ENCODE measurements at regions not wholly inside any gene's neighbourhood (a gene's known extent, or its start where the extent isn't known, plus 50 kb on each side); places are given as distances from the start of the nearest gene placed in this dataset.

DNA sequence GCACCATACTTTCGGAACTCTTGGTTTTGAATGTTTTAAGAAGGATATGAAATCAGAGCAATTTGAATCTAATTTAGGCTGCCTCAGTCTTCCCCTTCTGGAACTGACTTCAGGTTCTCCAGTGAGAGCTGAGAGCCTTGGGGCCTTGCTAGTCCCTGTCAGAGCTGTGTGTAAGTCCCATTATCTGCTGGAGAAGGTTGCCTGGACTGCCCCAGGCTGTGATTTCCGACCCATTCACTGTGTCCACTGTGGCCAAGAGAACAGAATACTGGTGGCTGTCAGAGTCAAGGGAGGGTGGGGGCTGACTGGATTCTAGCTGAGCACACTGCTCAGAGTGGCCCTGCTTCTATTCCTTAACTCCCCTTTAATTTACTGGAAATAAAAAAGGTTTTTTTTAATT, 278.0 kb downstream of the KCNS3 start:
- FAIRE-seq (no peak), DNase-seq (ENCODE audit: insufficient read length, low spot score) (no peak)
- TF ChIP-seq, protein P1, sequence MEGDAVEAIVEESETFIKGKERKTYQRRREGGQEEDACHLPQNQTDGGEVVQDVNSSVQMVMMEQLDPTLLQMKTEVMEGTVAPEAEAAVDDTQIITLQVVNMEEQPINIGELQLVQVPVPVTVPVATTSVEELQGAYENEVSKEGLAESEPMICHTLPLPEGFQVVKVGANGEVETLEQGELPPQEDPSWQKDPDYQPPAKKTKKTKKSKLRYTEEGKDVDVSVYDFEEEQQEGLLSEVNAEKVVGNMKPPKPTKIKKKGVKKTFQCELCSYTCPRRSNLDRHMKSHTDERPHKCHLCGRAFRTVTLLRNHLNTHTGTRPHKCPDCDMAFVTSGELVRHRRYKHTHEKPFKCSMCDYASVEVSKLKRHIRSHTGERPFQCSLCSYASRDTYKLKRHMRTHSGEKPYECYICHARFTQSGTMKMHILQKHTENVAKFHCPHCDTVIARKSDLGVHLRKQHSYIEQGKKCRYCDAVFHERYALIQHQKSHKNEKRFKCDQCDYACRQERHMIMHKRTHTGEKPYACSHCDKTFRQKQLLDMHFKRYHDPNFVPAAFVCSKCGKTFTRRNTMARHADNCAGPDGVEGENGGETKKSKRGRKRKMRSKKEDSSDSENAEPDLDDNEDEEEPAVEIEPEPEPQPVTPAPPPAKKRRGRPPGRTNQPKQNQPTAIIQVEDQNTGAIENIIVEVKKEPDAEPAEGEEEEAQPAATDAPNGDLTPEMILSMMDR (IDR thresholded peaks at IDR 0.05; ENCODE audit: insufficient read depth, missing control alignments): no peak

DNA sequence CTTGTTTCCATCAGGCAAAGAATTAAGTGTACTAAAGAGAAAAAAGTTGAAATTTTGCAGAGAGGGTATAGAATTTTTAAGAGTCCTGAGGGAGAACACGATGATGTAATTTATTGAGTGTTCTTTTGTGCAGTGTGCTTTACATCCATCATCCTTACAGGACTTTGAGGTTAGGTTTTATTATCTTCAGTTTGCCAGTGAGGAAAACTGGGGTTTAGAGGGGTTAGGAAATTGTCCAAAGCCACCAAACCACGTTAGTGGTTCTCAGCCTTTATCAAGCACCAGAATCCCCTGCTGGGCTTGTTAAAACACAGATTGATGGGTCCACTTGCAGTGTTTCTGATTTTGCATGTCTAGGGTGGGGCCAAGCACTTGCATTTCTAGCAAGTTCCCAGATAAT, 277.5 kb downstream of the KCNS3 start:
- DNase-seq (ENCODE audit: insufficient read length, low spot score): no peak
- TF ChIP-seq, protein P1 (IDR thresholded peaks at IDR 0.05; ENCODE audit: insufficient read depth, missing control alignments): no peak
- no peak for FAIRE-seq

DNA sequence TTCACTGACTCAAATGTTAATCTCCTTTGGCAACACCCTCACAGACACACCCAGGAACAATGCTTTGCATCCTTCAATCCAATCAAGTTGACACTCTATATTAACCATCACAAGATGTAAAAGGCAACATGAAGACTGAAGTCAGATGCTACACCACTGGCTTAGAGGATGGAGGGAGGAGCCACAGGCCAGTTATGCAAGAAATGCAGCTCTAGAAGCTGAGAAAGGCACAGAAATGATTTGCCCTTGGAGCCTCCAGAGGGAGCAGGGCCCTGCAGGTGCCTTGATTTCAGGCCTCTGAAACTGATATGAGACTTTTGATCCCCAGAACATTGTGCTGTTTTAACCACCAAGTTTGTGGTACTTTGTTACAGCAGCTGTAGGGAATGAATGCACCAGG, 276.3 kb downstream of the KCNS3 start:
- no peak for FAIRE-seq
- TF ChIP-seq, protein P1 (IDR thresholded peaks at IDR 0.05; ENCODE audit: insufficient read depth, missing control alignments): no peak
- DNase-seq (ENCODE audit: insufficient read length, low spot score): no peak

- DNase-seq (ENCODE audit: insufficient read length, low spot score) (no peak), FAIRE-seq (no peak)
- TF ChIP-seq, protein P1 (IDR thresholded peaks at IDR 0.05; ENCODE audit: insufficient read depth, missing control alignments): no peak
These were observed 275.8 kb downstream of the KCNS3 start for GRCh38 chr2:18154259-18154658.

DNA sequence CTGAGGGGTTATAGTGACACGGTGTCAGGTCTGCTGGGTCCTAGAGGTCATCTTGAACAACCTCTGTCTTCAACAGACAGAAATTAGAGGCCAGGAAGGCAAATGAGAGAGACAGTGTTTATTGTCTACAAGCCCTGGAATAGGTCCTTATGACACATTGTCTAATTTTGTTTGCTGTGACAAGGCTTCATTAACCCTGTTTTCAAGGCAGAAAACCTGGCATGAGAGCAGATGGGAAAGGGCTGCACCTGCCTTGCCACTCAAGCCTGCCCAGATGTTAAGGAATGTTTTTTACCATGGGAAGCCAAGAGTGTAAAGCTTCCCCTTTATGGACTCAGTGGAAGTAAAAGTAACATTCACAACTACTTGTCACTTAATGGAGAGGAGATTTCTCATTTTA, 275.3 kb downstream of the KCNS3 start:
- FAIRE-seq (no peak), DNase-seq (ENCODE audit: insufficient read length, low spot score) (no peak)
- TF ChIP-seq, protein P1 (IDR thresholded peaks at IDR 0.05; ENCODE audit: insufficient read depth, missing control alignments): no peak

GRCh38 chr2:18151237-18151636, 272.8 kb downstream of the KCNS3 start:
- TF ChIP-seq, protein P1 (IDR thresholded peaks at IDR 0.05; ENCODE audit: insufficient read depth, missing control alignments): no peak
- DNase-seq (ENCODE audit: insufficient read length, low spot score): no peak
- no peak for FAIRE-seq

DNA sequence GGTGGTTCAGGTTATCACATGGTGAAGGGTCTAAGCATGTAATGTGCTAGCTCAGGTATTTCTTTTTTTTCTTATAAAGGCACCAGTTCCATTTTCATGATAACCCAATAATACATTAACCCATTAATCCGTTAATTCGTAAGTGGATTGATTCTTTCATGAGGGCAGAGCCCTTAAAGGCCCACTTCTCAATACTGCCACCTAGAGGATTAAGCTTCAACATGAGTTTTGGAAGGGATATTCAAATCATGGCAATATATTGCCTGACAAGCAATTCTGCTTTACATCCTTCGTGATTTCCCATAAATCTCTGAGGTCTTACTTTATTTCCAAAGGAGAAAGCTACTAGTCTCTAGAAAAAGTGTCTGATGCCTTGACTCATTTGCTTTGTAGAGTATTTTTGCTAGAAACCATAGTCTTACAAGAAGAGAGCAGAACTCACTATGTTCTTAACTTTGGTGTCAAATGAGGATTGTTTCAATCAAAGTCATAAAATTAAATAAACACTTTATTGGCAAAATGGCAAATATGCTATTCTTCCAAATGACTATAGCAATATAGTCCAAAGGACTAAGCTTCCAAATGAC, 271.3 kb downstream of the KCNS3 start:
- TF ChIP-seq, protein P1 (IDR thresholded peaks at IDR 0.05; ENCODE audit: insufficient read depth, missing control alignments): peak; percentile 68
- FAIRE-seq: no peak
- DNase-seq (ENCODE audit: insufficient read length, low spot score): no peak

All from D721Med (cell line).